HG02938 (cell line): ENCODE measurements at regions not wholly inside any gene's neighbourhood (a gene's known extent, or its start where the extent isn't known, plus 50 kb on each side); places are given as distances from the start of the nearest gene placed in this dataset.

ENCODE experiments used
- ATAC-seq: cut with Tn5 transposase; IDR thresholded peaks from one replicate; pipeline ENCODE4 v1.9.1; 2021; ENCODE audit warnings: mild to moderate bottlenecking, moderate library complexity; ENCODE audit not compliant: unreplicated experiment

- ATAC-seq, result no peak
These were observed 113.2 kb upstream of the ERCC6L2 start for GRCh38 chr9:95762322-95762721.

GRCh38 chr9:95760791-95761190, 114.7 kb upstream of the ERCC6L2 start:
- no peak for ATAC-seq

GRCh38 chr9:95757439-95757838, 118.1 kb upstream of the ERCC6L2 start:
- ATAC-seq, result no peak

- ATAC-seq, result no peak
These were observed 118.5 kb upstream of the ERCC6L2 start for GRCh38 chr9:95756986-95757385.

- no peak for ATAC-seq
These were observed 119.4 kb upstream of the ERCC6L2 start for GRCh38 chr9:95756101-95756500.

- ATAC-seq, result no peak
These were observed 120.1 kb upstream of the ERCC6L2 start for GRCh38 chr9:95755421-95755730.

GRCh38 chr9:95754533-95755420, 120.7 kb upstream of the ERCC6L2 start:
- no peak for ATAC-seq

GRCh38 chr9:95753762-95754465, 121.6 kb upstream of the ERCC6L2 start:
- ATAC-seq, result no peak

- ATAC-seq, result no peak
These were observed 123.3 kb upstream of the ERCC6L2 start for GRCh38 chr9:95752129-95752731.

GRCh38 chr9:95751520-95751790, 124.0 kb upstream of the ERCC6L2 start:
- ATAC-seq, result no peak

GRCh38 chr9:95750725-95751519, 124.6 kb upstream of the ERCC6L2 start:
- ATAC-seq, result no peak

- ATAC-seq, result no peak
These were observed 126.0 kb upstream of the ERCC6L2 start for GRCh38 chr9:95749493-95749892.

GRCh38 chr9:95746408-95747180, 128.9 kb upstream of the ERCC6L2 start:
- ATAC-seq, result no peak

GRCh38 chr9:95742821-95743220, 132.7 kb upstream of the ERCC6L2 start:
- no peak for ATAC-seq

- ATAC-seq, result no peak
These were observed 133.9 kb upstream of the ERCC6L2 start for GRCh38 chr9:95741631-95742030.

- ATAC-seq, result no peak
These were observed 135.1 kb upstream of the ERCC6L2 start for GRCh38 chr9:95740217-95741004.

- ATAC-seq, result no peak
These were observed 137.1 kb upstream of the ERCC6L2 start for GRCh38 chr9:95738438-95738837.

- no peak for ATAC-seq
These were observed 138.5 kb upstream of the ERCC6L2 start for GRCh38 chr9:95736891-95737522.

- ATAC-seq, result no peak
These were observed 139.1 kb upstream of the ERCC6L2 start for GRCh38 chr9:95736370-95736769.
